ENCODE measurements at regions not wholly inside any gene's neighbourhood (a gene's known extent, or its start where the extent isn't known, plus 50 kb on each side); places are given as distances from the start of the nearest gene placed in this dataset.
A peak's percentile ranks its signal among the peaks of the same experiment; 100 is the strongest.

DNA sequence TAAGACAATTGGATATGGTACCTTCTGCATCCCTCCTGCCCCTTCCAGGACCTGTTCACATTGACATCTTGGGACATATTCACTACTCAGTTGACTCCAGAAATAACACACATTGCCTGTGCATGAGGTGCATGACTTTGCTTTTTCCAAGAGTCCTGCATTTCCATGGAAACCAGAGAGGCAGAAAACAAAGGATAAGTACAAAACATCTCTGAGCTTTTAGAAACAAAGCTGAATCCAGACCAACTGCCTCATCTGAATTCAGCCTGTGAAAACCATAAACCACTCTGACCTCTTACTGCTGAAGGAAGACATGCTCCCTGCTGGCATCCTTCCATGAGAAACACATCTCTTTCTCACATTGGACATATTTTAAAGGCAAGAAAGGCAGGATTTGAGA lies 695.1 kb downstream of the TAF11L14 start:
- Histone ChIP-seq H3K79me1 (ENCODE audit: low read length) (no peaks in the 10 kb centered on the region), H3K23ac (ENCODE audit: low read length) (no peak overlapping the region)

DNA sequence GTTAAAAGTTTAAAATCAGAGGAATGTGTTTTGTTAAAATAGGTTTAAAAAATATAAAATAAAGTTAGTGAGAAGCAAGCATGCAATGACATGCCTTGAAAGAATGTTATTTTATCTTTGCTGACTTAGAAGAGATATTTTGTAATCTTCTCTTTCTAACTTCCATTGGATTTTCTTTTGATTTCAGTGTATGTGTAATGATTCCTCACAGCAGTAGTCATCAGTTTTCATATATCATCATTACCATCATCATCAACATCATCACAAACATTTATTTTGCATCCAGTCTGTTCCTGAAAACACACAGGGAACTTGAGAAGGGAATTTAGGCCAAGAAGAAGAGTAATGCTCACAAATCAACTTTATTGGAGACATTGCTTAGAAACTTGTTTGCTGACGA lies 699.6 kb downstream of the TAF11L14 start:
- Histone ChIP-seq H3K4me1 (ENCODE audit: control insufficient read depth in 1 of 2, insufficient read depth in 2 of 2, low read length in 2 of 2) (no peaks in the 10 kb centered on the region), H2AFZ (ENCODE audit: insufficient read depth, low read length, poor library complexity) (no peak overlapping the region)
- no CpG with 5 or more reads among the region's 1 CpG for WGBS (ENCODE audit: extremely low coverage, insufficient coverage, insufficient read length)

More for the DNA sequence above, 695.1 kb downstream of the TAF11L14 start:
- no peaks in the 10 kb centered on the region for H3K79me2 ChIP-seq (ENCODE audit: control insufficient read depth, insufficient read depth, low read length, poor library complexity)
- H2BK5ac ChIP-seq (ENCODE audit: low read depth, low read length, poor library complexity): no peak overlapping the region
- H4K12ac ChIP-seq (ENCODE audit: low read depth, low read length): no peak overlapping the region
- no peak overlapping the region for H3K4me2 ChIP-seq (ENCODE audit: low read length)
- H3K36me3 ChIP-seq (ENCODE audit: control insufficient read depth in 1 of 2, insufficient read depth in 2 of 2, low read length in 2 of 2): no peaks in the 10 kb centered on the region
- no peak overlapping the region for H3K4me3 ChIP-seq (ENCODE audit: low read depth, low read length)
- H4K91ac ChIP-seq (ENCODE audit: low read depth, low read length): no peak overlapping the region
- no peak overlapping the region for H2AFZ ChIP-seq (ENCODE audit: insufficient read depth, low read length, poor library complexity)
- no peak overlapping the region for H3K14ac ChIP-seq (ENCODE audit: low read length)
- peak in 1 of 2 donors; percentile 41 for DNase-seq
- no peaks in the 10 kb centered on the region for H3K9me3 ChIP-seq (ENCODE audit: insufficient read depth, low read depth, low read length)
- H3K4me1 ChIP-seq (ENCODE audit: control insufficient read depth in 1 of 2, insufficient read depth in 2 of 2, low read length in 2 of 2): no peaks in the 10 kb centered on the region
- H3K4ac ChIP-seq (ENCODE audit: low read depth, low read length): no peak overlapping the region
- H2AK5ac ChIP-seq (ENCODE audit: low read length): no peak overlapping the region
- H3K27ac ChIP-seq (ENCODE audit: low read depth, low read length): no peak overlapping the region
- no peak overlapping the region for H3K18ac ChIP-seq (ENCODE audit: low read length)
- no peak overlapping the region for H3K9ac ChIP-seq (ENCODE audit: low read length)
- H4K8ac ChIP-seq (ENCODE audit: low read depth, low read length): no peak overlapping the region
- H2BK120ac ChIP-seq (ENCODE audit: insufficient read depth, low read length, poor library complexity): no peak overlapping the region
- H2BK12ac ChIP-seq (ENCODE audit: low read length): no peak overlapping the region
- H3K27me3 ChIP-seq (ENCODE audit: insufficient read depth, low read length): no peaks in the 10 kb centered on the region

DNA sequence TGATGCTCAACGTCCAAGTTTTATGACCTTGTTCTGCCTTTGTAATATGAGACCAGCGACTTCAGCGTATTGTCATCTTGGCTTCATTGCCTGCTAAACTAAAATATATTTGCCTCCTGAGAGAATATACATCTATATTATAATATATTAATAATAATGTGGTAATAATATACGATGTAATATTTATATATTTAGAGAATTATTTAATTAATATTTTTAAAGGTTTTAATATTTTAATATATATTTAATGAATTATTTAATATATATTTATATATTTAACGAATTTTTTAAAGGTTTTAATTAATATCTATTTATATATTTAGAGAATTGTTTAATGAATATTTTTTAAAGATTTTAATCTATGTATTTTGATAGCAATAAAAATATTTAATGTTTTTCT lies 700.7 kb downstream of the TAF11L14 start:
- DNase-seq: no peak
- Histone ChIP-seq H4K12ac (ENCODE audit: low read depth, low read length) (no peak overlapping the region), H3K79me2 (ENCODE audit: control insufficient read depth, insufficient read depth, low read length, poor library complexity) (no peaks in the 10 kb centered on the region), H2BK12ac (ENCODE audit: low read length) (no peak overlapping the region), H3K27me3 (ENCODE audit: insufficient read depth, low read length) (no peaks in the 10 kb centered on the region), H2BK120ac (ENCODE audit: insufficient read depth, low read length, poor library complexity) (no peak overlapping the region), H2AFZ (ENCODE audit: insufficient read depth, low read length, poor library complexity) (no peak overlapping the region), H3K9me3 (ENCODE audit: insufficient read depth, low read depth, low read length) (no peaks in the 10 kb centered on the region), H4K91ac (ENCODE audit: low read depth, low read length) (no peak overlapping the region), H2AK5ac (ENCODE audit: low read length) (no peak overlapping the region), H3K4me1 (ENCODE audit: control insufficient read depth in 1 of 2, insufficient read depth in 2 of 2, low read length in 2 of 2) (no peaks in the 10 kb centered on the region), H3K79me1 (ENCODE audit: low read length) (no peaks in the 10 kb centered on the region), H3K4ac (ENCODE audit: low read depth, low read length) (no peak overlapping the region), H3K36me3 (ENCODE audit: control insufficient read depth in 1 of 2, insufficient read depth in 2 of 2, low read length in 2 of 2) (no peaks in the 10 kb centered on the region), H3K9ac (ENCODE audit: low read length) (no peak overlapping the region), H2BK5ac (ENCODE audit: low read depth, low read length, poor library complexity) (no peak overlapping the region), H4K8ac (ENCODE audit: low read depth, low read length) (no peak overlapping the region), H3K27ac (ENCODE audit: low read depth, low read length) (no peak overlapping the region), H3K23ac (ENCODE audit: low read length) (no peak overlapping the region), H3K14ac (ENCODE audit: low read length) (no peak overlapping the region), H3K4me3 (ENCODE audit: low read depth, low read length) (no peak overlapping the region), H3K4me2 (ENCODE audit: low read length) (no peak overlapping the region), H3K18ac (ENCODE audit: low read length) (no peak overlapping the region)
- no CpG with 5 or more reads among the region's 5 CpGs for WGBS (ENCODE audit: extremely low coverage, insufficient coverage, insufficient read length)

More for the DNA sequence above, 699.6 kb downstream of the TAF11L14 start:
- H3K4me2 ChIP-seq (ENCODE audit: low read length): no peak overlapping the region
- H2BK120ac ChIP-seq (ENCODE audit: insufficient read depth, low read length, poor library complexity): no peak overlapping the region
- no peaks in the 10 kb centered on the region for H3K79me1 ChIP-seq (ENCODE audit: low read length)
- H2BK12ac ChIP-seq (ENCODE audit: low read length): no peak overlapping the region
- peak in 1 of 2 donors; percentile 46 for DNase-seq
- no peak overlapping the region for H2AK5ac ChIP-seq (ENCODE audit: low read length)
- no peak overlapping the region for H3K4me3 ChIP-seq (ENCODE audit: low read depth, low read length)
- H3K4ac ChIP-seq (ENCODE audit: low read depth, low read length): no peak overlapping the region
- no peaks in the 10 kb centered on the region for H3K27me3 ChIP-seq (ENCODE audit: insufficient read depth, low read length)
- H4K12ac ChIP-seq (ENCODE audit: low read depth, low read length): no peak overlapping the region
- no peak overlapping the region for H3K18ac ChIP-seq (ENCODE audit: low read length)
- no peak overlapping the region for H3K23ac ChIP-seq (ENCODE audit: low read length)
- H3K27ac ChIP-seq (ENCODE audit: low read depth, low read length): no peak overlapping the region
- no peaks in the 10 kb centered on the region for H3K9me3 ChIP-seq (ENCODE audit: insufficient read depth, low read depth, low read length)
- H4K8ac ChIP-seq (ENCODE audit: low read depth, low read length): no peak overlapping the region
- H3K79me2 ChIP-seq (ENCODE audit: control insufficient read depth, insufficient read depth, low read length, poor library complexity): no peaks in the 10 kb centered on the region
- no peak overlapping the region for H2BK5ac ChIP-seq (ENCODE audit: low read depth, low read length, poor library complexity)
- no peak overlapping the region for H3K14ac ChIP-seq (ENCODE audit: low read length)
- no peak overlapping the region for H4K91ac ChIP-seq (ENCODE audit: low read depth, low read length)
- no peaks in the 10 kb centered on the region for H3K36me3 ChIP-seq (ENCODE audit: control insufficient read depth in 1 of 2, insufficient read depth in 2 of 2, low read length in 2 of 2)
- no peak overlapping the region for H3K9ac ChIP-seq (ENCODE audit: low read length)

DNA sequence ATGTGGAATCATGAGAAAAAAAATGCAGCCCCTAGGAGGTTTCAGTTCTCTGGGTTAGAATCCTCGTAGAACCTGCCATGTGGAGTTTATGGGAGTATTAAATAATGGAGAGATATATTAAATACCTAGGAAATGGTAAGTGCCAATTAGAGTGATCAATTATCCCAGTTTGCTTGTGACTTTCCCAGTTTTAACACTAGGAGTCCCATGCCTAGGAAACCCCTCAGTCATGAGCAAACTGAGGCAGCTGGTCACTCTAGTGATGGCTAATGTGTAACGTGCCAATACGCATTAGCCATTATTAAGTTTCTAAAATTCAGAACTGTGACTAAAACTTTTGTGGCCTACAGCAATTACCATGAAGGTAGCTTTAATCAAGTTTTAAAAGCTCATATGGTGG lies 720.6 kb downstream of the TAF11L14 start:
- no peak overlapping the region for H3K9ac ChIP-seq (ENCODE audit: low read length)
- no peak overlapping the region for H2BK12ac ChIP-seq (ENCODE audit: low read length)
- no peaks in the 10 kb centered on the region for H3K36me3 ChIP-seq (ENCODE audit: control insufficient read depth in 1 of 2, insufficient read depth in 2 of 2, low read length in 2 of 2)
- H4K8ac ChIP-seq (ENCODE audit: low read depth, low read length): no peak overlapping the region
- H3K4me1 ChIP-seq (ENCODE audit: control insufficient read depth in 1 of 2, insufficient read depth in 2 of 2, low read length in 2 of 2): no peaks in the 10 kb centered on the region
- H3K4me3 ChIP-seq (ENCODE audit: low read depth, low read length): no peak overlapping the region
- no peak overlapping the region for H4K91ac ChIP-seq (ENCODE audit: low read depth, low read length)
- DNase-seq: no peak
- no peak overlapping the region for H3K18ac ChIP-seq (ENCODE audit: low read length)
- H3K4ac ChIP-seq (ENCODE audit: low read depth, low read length): no peak overlapping the region
- H2AK5ac ChIP-seq (ENCODE audit: low read length): no peak overlapping the region
- H3K9me3 ChIP-seq (ENCODE audit: insufficient read depth, low read depth, low read length): no peaks in the 10 kb centered on the region
- no peak overlapping the region for H2BK120ac ChIP-seq (ENCODE audit: insufficient read depth, low read length, poor library complexity)
- H4K12ac ChIP-seq (ENCODE audit: low read depth, low read length): no peak overlapping the region
- H3K14ac ChIP-seq (ENCODE audit: low read length): no peak overlapping the region
- no peak overlapping the region for H2AFZ ChIP-seq (ENCODE audit: insufficient read depth, low read length, poor library complexity)
- no peak overlapping the region for H3K4me2 ChIP-seq (ENCODE audit: low read length)
- no peak overlapping the region for H3K27ac ChIP-seq (ENCODE audit: low read depth, low read length)
- no peak overlapping the region for H2BK5ac ChIP-seq (ENCODE audit: low read depth, low read length, poor library complexity)
- no peaks in the 10 kb centered on the region for H3K27me3 ChIP-seq (ENCODE audit: insufficient read depth, low read length)
- H3K79me2 ChIP-seq (ENCODE audit: control insufficient read depth, insufficient read depth, low read length, poor library complexity): no peaks in the 10 kb centered on the region
- no peak overlapping the region for H3K23ac ChIP-seq (ENCODE audit: low read length)
- no CpG with 5 or more reads among the region's 3 CpGs for WGBS (ENCODE audit: extremely low coverage, insufficient coverage, insufficient read length)
- H3K79me1 ChIP-seq (ENCODE audit: low read length): no peaks in the 10 kb centered on the region

Measured in trophoblast cell (in vitro differentiated cells and primary cell).